ENCODE measurements at regions not wholly inside any gene's neighbourhood (a gene's known extent, or its start where the extent isn't known, plus 50 kb on each side); places are given as distances from the start of the nearest gene placed in this dataset.

- TF ChIP-seq CTCF (conservative IDR thresholded peaks at IDR 0.05; ENCODE audit: low read depth in 2 of 2) (no peak), EZH2 (IDR thresholded peaks at IDR 0.05; ENCODE audit: low read depth, unreplicated experiment) (no peak)
Observed at GRCh38 chr1:11422686-11423085, 56.3 kb upstream of the DISP3 start.

Measured in GM23338 (cell line).